ENCODE measurements at regions not wholly inside any gene's neighbourhood (a gene's known extent, or its start where the extent isn't known, plus 50 kb on each side); places are given as distances from the start of the nearest gene placed in this dataset.
"Not testable (repeated sequence)": the region's sequence is repeated elsewhere in the genome, so short reads cannot be mapped to it uniquely, and the experiment has no call there.

DNA sequence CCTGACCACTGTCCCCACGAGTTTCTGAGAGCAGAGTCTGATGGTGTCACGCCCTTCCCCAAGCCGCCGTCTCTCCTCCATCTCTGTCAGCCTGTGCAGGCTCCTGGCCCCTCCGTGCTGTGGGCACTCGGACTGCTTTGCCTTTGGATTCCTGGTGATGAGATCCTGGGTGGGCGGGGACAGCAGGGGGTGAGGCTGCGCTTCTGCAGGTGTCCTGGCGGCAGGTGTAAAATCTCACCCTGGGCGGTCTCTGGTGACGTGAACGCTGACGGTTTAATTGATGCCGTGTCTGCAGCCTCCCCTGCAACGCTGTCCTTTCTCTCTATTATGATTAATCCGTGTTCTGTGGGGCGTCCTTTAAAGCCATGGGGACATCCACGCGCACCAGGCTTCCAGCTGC is 148.0 kb downstream of the LAT start:
- not testable (repeated sequence) for H3K36me3 ChIP-seq (ENCODE audit: control insufficient read depth, insufficient read depth, low read length); DNase-seq (ENCODE audit: low read depth); H3K4me3 ChIP-seq (ENCODE audit: low read depth, low read length)
- peaks cover 15% of the 10 kb centered on the region for H3K27me3 ChIP-seq (ENCODE audit: control insufficient read depth, insufficient read depth, low read length)

GRCh38 chr16:29132444-29132843 is 147.6 kb downstream of the LAT start:
- H3K36me3 ChIP-seq (ENCODE audit: control insufficient read depth, insufficient read depth, low read length); DNase-seq (ENCODE audit: low read depth); H3K4me3 ChIP-seq (ENCODE audit: low read depth, low read length): not testable (repeated sequence)
- peaks cover 17% of the 10 kb centered on the region for H3K27me3 ChIP-seq (ENCODE audit: control insufficient read depth, insufficient read depth, low read length)

DNA sequence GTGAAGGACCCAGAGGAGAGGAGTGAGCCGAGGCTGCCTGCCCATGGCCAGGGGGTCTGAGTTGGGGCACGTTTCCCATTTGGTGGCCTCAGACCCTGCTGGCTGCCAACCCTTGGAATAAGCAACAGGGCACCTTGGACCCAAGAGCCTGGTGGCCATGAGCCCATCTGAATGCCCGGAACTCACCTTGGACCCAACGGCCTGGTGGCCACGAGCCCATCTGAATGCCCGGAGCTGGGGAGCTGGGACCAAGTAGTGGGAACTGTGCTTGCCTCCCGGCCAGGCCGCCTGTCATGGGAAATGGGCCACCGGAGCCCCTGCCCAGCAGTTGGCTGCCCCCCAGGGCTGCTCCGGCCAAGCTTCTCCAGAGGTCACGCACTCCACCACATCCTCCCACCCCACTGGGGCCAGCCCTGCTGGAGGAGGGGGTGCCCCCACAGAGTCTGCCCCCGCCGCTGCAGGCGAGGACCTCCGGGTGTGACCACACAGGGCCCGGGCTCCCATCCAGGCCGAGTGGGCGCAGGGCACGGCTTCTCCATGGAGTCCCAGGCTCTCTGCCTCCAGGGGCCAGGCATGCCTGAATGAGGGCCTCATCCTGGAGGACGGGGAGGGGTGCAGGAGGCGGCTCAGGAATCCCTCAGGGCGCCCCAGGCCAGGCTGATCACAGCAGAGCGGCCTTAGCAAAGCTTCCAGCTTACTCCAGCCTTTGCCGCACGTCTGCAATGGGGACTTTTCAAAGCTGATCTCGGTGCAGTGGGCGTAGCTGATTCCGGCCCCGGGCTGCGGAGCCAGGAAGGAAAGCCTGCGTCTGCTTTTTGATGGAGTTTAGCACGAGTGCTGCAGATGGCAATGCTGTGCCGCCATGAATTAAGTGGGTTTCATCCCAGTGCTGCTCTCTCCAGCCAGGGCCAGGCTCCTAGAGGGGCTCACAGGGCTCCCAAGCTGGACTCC is 146.3 kb downstream of the LAT start:
- H3K27me3 ChIP-seq (ENCODE audit: control insufficient read depth, insufficient read depth, low read length): peaks cover 17% of the 10 kb centered on the region
- H3K36me3 ChIP-seq (ENCODE audit: control insufficient read depth, insufficient read depth, low read length); H3K4me3 ChIP-seq (ENCODE audit: low read depth, low read length); DNase-seq (ENCODE audit: low read depth): not testable (repeated sequence)

GRCh38 chr16:29130131-29130711 is 145.4 kb downstream of the LAT start:
- H3K36me3 ChIP-seq (ENCODE audit: control insufficient read depth, insufficient read depth, low read length); H3K4me3 ChIP-seq (ENCODE audit: low read depth, low read length); DNase-seq (ENCODE audit: low read depth): not testable (repeated sequence)
- peaks cover 17% of the 10 kb centered on the region for H3K27me3 ChIP-seq (ENCODE audit: control insufficient read depth, insufficient read depth, low read length)

- H3K36me3 ChIP-seq (ENCODE audit: control insufficient read depth, insufficient read depth, low read length); DNase-seq (ENCODE audit: low read depth): not testable (repeated sequence)
- peaks cover 17% of the 10 kb centered on the region for H3K27me3 ChIP-seq (ENCODE audit: control insufficient read depth, insufficient read depth, low read length)
Measured at GRCh38 chr16:29129458-29130038, 144.7 kb downstream of the LAT start.

GRCh38 chr16:29128732-29129457 is 144.0 kb downstream of the LAT start:
- H3K4me3 ChIP-seq (ENCODE audit: low read depth, low read length); DNase-seq (ENCODE audit: low read depth); H3K36me3 ChIP-seq (ENCODE audit: control insufficient read depth, insufficient read depth, low read length): not testable (repeated sequence)
- peaks cover 16% of the 10 kb centered on the region for H3K27me3 ChIP-seq (ENCODE audit: control insufficient read depth, insufficient read depth, low read length)

More at GRCh38 chr16:29129458-29130038, 144.7 kb downstream of the LAT start:
- not testable (repeated sequence) for H3K4me3 ChIP-seq (ENCODE audit: low read depth, low read length)

DNA sequence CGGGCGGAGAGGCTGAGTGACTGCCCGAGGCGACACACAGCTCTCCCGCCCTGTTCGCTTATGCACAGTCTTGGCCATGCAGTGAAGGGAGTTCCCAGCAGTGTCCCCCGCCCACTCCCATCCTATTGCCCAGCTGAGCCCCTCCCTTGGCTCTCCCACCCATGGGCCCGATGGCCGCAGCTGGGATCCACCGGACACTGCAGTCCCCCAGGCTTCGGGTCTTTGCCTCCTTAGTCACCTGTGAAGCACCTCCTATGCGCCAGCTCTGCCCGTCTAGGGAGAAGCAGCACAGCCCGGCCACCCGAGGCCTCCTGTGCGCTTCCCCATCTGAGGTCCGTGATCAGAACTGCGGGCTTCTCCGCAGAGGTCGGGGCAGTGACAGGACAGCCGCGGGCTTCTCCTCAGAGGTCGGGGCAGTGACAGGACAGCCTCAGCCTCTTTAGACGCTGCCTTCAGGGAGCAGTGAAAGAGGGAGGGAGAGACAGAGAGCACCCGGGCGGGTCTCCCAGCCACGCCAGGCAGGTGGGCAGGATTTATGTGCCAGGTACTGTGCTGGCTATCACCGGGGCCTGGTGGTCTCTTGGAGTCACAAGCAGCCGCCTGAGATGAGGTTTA is 143.1 kb downstream of the LAT start:
- H3K27me3 ChIP-seq (ENCODE audit: control insufficient read depth, insufficient read depth, low read length): peaks cover 14% of the 10 kb centered on the region
- not testable (repeated sequence) for H3K36me3 ChIP-seq (ENCODE audit: control insufficient read depth, insufficient read depth, low read length); H3K4me3 ChIP-seq (ENCODE audit: low read depth, low read length); DNase-seq (ENCODE audit: low read depth)

GRCh38 chr16:29126616-29127015 is 141.8 kb downstream of the LAT start:
- H3K27me3 ChIP-seq (ENCODE audit: control insufficient read depth, insufficient read depth, low read length): peaks cover 14% of the 10 kb centered on the region
- no peak for DNase-seq (ENCODE audit: low read depth)
- TF ChIP-seq, protein P1, sequence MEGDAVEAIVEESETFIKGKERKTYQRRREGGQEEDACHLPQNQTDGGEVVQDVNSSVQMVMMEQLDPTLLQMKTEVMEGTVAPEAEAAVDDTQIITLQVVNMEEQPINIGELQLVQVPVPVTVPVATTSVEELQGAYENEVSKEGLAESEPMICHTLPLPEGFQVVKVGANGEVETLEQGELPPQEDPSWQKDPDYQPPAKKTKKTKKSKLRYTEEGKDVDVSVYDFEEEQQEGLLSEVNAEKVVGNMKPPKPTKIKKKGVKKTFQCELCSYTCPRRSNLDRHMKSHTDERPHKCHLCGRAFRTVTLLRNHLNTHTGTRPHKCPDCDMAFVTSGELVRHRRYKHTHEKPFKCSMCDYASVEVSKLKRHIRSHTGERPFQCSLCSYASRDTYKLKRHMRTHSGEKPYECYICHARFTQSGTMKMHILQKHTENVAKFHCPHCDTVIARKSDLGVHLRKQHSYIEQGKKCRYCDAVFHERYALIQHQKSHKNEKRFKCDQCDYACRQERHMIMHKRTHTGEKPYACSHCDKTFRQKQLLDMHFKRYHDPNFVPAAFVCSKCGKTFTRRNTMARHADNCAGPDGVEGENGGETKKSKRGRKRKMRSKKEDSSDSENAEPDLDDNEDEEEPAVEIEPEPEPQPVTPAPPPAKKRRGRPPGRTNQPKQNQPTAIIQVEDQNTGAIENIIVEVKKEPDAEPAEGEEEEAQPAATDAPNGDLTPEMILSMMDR (IDR thresholded peaks at IDR 0.05; ENCODE audit: insufficient read depth, low read length, poor library complexity, severe bottlenecking): no peak

DNA sequence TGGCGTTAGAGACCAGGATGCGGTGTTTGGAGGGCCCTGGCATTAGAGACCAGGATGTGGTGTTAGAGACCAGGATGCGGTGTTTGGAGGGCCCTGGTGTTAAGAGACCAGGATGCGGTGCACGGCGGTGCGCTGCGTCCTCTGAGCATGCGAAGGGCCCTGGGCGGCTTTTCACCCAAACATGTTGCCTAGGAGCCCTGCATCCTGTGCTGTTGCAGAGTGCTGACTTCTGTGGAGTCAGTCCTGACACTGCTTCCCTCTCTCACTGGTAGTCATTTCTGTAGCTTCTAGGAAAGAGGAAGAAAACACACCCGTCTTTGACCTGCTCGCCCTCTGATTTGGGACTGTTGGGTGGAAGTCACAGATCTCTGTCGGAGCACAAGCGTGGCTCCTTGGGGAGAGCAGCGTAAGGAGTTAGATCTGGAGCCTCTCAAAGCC is 141.2 kb downstream of the LAT start:
- TF ChIP-seq, protein P1 (IDR thresholded peaks at IDR 0.05; ENCODE audit: insufficient read depth, low read length, poor library complexity, severe bottlenecking): no peak
- peaks cover 13% of the 10 kb centered on the region for H3K27me3 ChIP-seq (ENCODE audit: control insufficient read depth, insufficient read depth, low read length)
- H3K4me3 ChIP-seq (ENCODE audit: low read depth, low read length): no peak overlapping the region
- H3K36me3 ChIP-seq (ENCODE audit: control insufficient read depth, insufficient read depth, low read length): no peaks in the 10 kb centered on the region
- no peak for DNase-seq (ENCODE audit: low read depth)

More at GRCh38 chr16:29126616-29127015, 141.8 kb downstream of the LAT start:
- Histone ChIP-seq H3K4me3 (ENCODE audit: low read depth, low read length) (no peak overlapping the region), H3K36me3 (ENCODE audit: control insufficient read depth, insufficient read depth, low read length) (no peaks in the 10 kb centered on the region)
